ENCODE measurements at regions not wholly inside any gene's neighbourhood (a gene's known extent, or its start where the extent isn't known, plus 50 kb on each side); places are given as distances from the start of the nearest gene placed in this dataset.

DNA sequence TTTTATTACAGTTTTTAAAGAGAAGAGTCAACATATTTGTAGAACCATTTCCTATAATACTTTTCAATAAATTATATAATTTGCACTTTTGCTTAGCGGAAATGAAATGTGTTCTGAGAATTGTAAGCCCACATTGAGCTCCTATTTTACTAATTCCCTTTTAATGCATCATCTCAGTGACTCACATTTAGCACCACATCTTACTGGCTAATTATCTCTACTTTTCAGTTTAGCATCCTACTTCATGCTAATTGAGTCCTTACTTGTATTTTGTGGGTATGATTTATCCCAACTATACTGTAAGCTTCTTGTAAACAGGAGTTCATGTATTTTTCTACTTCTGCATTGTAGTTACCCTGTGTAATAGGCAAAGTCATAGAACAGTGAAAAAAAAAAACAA lies 67.5 kb downstream of the TMX1 start:
- DNase-seq, result no peak

DNA sequence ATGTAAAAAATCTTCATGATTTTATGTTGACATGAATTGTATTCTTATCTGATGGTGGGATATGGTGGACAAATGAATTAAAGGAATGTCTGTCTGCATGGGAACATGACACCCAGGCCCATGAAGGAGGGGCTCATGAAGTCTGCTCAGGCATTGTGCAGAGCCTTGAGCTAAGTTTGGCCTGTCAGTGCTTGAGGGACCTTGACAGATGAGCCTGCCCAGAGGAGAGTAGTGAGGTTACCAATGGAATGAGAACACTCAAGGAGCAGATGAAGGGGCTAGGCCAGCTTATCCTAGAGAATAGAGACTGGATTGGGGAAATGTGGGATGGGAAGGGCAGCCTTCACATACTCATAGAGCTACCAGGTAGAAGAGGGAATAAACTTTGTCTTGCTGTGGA lies 68.8 kb downstream of the TMX1 start:
- no peak for DNase-seq

DNA sequence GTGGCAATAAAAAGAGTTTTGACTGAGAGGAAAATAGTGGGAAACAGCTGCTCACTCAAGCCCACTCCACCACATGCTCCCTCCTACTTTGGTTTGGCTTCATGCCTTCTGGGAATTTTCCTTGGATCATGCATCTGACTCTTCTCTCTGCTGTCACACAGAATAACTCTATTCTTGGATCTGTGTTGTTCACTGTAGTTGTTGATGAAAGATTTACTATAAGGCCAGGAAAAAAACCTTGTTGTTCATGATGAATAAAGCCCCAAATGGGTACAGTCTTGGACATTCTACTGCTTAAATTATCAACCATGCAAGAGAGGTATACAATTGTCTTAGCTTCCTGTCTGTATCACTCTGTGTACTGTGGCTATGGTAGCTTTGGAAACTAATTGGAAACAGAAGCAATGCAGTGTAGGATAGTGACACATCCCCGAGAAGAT lies 70.5 kb downstream of the TMX1 start:
- DNase-seq, result no peak

DNA sequence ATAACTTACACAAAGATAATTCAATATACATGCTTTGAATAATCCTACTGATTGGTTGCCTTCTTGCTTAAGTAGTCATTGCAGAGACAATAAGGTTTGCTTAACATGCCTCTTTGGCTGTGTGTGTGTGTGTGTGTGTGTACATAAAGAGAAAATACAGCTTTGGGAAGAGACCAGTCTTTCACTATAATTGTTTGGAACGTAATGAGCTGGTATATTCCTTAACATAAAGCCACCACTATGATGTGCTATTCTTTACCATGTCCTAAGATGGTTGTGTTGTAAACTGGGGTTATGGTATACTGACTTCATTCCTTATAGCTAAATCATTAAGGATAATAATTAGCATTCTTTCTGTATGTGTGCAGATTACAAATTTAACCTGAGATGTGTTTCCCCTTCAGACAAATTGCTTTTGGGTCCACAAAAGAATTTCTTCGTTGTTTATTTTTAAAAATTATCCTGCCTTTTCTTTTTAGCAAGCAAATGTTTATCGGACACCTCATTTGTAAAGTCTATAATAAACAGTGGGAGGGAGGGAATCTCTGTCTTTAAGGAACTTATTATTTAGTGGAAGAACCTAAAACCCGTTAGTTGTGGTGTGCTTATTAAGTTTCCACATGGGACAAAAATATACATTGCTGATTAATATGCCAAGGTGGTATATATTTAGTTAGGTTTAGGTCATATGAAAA lies 74.4 kb downstream of the TMX1 start:
- no peak for DNase-seq

DNA sequence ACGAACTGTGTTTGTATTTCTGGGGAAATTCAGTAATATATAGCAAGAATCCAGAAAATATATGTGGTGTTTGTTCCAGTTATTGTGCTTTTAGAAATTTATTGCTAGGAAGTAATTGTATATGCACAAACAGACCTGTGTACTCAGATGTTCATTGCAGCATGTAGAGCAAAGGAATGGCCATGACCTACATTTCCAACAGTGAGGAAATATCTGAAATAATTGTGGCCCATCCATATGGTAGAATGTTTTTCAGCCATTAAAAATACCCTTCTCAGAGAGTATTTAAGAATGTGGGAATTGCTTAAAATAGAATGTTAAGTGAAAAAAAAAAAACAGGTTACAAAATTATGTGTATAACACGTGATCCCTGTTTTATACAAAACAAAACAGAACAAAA lies 77.3 kb downstream of the TMX1 start:
- no peak for DNase-seq

DNA sequence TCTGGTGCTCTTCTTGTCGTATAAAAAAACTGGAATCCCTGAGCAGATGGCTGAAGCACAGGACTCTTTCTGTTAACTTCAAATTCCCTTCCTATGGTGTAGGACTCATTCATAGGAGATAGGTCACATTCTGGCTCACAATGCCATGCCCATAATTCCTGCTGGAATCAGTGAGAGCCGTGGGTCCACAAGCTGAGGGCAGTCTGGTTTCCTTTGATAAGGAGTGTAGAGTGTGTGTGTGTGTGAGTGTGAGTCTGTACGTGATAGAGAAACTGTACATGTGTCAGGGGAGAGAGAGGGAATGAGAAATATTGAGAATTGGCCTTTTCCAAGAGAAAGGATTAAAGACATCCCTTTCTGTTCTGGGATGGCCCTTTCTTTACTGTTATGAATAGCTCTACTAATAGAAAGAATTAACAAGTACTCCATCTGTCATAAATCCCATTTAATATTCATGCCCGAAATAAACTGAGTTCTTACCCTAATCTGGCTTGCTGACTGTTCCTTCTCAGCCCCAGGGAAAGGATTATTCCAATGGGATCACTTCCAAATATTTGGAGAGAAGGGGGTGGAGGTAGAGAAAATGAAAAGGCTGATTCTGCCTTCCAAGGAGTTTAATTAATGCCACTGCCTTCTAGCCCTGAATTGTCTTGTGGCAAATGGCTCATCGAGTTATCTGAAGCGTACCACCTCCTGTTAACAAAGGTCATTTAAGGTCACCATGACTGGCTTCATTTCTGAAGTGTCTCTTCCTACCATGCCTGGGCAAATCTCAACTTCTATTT lies 79.0 kb downstream of the TMX1 start:
- no peak for DNase-seq

DNA sequence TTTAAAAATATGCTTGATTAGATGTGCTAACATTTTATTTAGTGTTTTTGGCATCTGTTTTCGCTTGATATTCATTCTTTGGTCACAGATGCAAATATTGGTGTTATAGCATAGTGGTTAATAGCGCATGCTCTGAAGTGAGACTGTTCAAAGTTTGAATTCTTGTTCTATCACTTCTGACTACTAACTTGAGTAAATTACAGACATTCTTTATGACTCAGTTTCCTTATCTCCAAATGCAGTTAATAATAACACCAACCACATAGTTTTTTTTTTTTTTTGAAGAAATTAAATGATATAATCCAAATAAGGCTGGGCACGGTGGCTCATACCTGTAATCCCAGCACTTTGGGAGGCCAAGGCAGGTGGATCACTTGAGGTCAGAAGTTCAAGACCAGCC lies 81.0 kb downstream of the TMX1 start:
- DNase-seq, result no peak

DNA sequence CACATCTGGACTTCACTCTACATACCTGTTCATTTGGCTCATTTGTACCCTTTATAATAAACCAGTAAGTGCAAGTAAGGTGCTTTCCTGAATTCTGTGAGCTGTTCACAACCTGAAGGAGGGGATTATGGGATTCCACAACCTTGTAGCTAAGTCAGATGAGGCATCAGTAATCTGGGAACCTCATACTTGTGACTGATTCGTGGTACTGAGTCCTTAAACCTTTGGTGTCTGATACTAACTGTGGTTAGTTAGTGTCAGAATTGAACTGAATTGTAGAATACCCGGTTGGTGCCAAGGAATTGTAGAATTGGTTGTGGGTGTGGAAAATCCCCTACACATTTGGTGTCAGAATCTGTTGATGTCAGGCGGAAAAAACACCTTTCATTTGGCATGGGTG lies 83.4 kb downstream of the TMX1 start:
- DNase-seq, result no peak

DNA sequence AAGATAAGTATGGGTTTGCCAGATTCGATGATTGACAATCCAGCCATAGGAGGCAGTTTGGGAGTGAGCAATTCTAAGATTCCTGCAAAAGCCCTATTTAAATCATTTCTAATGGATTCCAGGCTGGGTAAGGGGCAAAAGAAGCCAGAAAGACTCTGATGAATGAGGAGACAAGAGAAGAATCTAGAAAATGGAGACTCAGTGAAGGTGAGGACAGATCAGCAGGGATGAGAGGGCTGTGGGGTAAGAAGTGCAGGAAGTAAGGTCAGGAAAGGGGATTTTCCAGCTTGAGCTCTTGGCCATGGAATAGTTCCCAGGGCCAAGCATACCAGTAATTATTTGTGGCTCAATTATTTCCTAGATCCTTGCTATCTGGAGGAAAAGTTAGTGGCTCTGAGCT lies 87.3 kb downstream of the TMX1 start:
- DNase-seq, result no peak

DNA sequence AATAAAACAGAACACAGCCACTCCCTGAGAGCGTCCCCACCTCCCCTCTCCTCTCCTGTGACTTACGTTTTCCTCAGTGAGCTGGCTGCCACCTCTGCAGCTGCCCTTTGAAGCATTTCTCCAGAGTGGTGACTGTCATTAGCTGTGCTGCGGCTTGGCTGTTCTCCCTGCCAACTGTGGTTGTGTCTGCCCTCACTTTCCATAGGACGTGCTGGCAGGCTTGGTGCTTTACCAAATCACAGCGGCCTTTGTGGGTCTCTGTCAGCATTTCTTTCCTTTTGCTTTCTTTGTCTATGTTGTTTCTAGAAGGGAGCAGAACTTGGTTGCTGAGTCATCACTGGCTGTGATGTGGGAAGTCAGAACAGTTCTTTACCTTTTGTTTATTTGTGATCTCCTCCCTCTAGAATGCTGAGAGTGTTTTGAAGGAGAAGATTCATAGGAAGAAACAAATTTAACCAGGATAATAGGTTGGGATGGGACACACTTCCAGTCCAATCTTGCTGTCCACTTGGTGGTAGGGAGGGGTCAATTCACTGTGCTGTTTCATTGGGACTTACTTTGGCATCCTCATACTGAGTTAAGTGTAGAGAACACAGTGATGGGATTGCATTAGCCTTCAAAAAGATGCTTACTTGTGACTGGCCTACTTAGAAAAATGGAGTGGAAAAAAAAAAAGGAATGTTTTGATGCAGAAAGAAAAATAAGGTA lies 88.2 kb downstream of the TMX1 start:
- no peak for DNase-seq

DNA sequence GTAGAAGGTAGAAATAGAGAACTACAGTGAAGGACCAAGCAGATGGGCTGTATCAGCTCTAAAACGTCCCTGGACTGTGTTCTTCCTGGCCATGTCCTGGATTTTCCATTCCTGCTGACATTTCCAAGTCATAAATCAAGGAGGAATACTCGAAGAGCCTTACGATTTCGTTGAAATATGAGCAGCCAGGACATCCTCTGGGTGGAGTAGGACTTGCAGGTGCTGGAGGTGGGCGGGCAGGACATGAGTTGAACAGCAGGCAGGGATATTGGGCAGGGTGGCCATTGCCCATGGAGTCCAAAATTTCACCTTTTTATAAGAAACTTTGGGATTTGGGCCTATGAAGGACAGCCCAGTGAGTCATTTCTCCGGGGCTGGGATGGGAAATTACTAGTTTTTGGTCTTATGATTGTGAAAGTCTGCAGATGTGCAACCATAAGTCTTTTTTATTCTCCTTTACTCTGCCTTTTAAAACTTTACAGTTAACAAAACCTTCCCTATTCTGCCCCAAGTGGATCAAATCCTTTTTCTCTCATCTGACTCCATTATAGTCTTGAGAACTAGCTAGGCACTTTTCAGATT lies 88.8 kb downstream of the TMX1 start:
- DNase-seq, result no peak

DNA sequence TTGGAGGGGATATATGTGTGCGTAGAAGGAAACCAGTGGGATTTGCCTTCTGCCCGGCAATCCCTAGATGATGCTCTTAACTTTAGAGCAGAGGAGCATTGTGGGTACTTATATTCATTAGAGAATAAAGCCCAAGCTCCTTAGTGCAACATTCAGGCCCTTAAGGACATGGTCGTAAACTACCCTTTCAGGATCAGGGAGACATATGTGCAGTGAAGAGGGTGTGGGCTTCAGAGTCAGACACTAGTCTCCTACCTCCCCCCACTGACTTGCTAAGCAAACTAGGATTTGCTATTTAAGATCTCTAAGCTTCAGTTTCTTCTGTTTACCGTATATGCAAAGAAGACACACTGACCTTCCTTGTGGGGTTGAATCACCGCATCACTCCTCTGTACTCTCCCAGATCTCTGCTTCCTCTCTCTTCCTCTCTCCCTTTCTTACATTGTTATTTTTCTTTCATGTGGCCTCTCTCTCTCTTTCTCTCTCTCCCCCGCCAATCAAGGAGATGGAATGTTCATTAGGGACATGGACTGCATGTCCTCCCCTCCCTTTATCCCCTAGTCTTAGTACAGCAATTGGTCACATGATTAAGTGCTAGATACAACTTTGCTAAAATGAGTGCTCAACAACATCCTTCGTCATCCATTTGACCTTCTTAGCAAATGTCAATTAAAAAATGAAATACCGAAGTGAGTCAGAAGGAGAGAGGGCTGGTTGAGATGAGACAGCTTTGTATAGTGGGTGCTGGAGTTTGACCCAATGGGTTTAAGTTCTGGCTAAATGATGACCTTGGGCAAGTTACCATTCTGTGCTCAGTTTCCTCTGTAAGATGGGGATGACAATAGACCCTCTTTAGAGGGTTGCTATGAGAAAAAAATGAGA lies 91.7 kb downstream of the TMX1 start:
- no peak for DNase-seq

DNA sequence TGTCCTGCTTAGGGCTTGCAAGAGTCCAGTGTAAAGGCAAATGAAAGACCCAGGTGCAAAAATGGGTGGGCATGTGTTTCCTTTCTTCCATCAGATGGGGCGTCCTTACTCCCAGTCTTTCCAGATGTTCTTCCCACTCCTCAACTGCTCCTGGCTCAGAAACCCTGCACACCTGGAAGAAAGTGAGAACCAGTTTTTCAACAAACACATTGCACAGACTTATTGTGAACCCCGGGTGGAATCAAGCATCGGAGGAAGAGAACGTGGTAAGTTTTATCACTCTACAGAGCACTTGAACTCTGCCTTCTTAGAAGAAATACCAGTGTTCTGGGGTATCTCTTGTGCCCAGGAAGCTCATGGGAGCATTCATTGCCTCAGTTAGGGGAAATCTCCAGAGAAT lies 93.3 kb downstream of the TMX1 start:
- no peak for DNase-seq

DNA sequence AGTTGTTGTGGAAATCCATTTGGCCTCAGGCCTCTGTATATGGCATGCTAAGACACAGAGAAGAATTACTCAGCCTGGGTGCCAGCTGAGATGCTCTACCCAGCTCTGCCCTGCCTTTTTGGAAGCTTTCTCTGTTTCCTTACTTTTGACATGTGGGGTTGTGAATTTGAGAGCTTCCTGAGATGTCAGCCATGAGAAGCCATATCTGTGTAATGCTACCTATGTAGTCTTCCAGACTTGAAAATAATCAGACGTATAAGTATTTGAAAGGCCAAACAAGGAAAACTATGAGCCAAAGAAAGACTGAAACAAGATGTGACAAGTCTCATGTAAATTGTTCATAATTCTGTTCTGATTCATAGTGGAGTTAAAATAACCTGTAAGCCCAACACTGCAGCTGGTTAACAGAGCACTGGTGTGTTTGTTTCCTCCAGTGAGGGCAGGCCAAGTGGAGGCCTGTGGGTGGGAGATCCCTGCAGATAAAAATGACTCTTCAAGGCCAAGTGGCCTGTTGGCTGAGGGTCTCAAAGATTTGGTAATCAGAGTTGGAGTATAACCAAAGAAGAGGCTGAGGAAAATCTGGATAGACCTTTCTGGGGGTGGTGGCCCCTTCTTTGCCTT lies 94.0 kb downstream of the TMX1 start:
- no peak for DNase-seq

DNA sequence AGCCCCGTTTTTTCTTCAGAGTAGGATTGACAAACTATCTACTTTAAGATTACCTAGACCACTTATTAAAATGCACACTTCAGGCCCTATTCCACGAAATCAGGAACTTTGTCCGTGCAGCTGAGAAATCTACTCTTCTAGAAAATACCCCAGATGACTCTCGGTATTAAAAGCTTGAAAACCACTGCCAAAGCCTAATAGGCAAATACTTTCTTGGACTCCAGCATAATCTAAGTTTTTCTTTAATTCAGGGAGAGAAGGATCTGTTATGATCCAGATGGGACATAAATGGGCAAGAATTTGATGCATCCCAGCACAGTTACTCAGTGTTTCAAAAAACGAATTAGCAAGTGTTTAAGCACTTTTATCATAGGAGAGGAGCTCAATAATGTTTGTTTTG lies 94.5 kb downstream of the TMX1 start:
- DNase-seq, result no peak

DNA sequence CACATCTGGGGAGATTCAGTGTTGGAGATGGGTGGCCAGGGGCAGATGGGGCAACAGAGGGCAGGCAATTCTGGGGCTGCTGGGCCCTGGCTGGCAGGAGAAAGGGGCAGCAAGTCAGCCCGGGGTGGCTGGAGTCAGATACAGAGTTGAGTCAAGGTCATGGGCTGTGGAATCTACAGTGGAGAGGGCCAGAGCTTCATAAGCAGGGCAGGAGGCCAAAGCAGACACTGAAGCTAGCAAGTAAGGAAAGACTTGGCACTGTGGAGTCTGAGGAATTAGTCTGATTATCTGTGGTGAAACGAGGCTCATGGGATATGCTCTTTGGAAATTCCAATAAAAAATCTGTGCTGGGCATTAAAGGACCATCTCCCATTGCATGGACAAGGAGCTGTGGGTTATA lies 95.5 kb downstream of the TMX1 start:
- no peak for DNase-seq

DNA sequence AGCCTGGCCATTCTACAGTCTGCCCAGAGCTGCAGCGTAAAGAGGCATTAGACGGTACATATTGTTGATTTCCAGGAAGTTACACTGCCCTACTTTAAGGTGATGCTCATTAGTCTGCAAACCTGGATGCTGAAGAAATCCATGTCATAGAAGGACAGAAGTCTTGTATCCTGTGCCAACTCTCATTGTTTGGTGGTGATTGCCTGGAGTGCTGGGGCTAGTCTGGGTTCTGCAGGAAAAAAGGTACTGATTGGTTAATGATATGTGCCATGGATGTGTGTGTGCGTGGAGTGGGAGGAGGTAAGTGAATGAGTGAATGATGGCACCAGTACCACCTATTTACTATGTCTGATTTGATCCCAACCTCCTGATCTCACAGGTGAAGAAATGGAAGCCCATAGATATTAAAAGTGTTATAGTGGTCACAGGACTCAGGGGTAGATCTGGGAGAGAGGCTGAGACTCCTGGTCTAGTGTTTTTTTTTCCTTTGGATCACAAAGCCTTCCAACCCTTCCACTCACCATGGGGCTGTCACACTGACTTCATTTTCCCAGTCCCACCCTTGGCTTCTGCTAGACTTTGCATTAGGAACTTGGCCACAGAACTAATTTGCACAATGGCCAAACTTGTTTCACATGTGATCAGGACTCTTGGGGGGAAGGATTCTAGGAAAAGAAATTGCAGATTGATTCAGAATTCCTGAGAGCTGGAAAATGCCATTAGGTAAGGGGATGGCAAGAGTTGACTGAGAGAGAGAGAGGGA lies 96.1 kb downstream of the TMX1 start:
- DNase-seq, result no peak

DNA sequence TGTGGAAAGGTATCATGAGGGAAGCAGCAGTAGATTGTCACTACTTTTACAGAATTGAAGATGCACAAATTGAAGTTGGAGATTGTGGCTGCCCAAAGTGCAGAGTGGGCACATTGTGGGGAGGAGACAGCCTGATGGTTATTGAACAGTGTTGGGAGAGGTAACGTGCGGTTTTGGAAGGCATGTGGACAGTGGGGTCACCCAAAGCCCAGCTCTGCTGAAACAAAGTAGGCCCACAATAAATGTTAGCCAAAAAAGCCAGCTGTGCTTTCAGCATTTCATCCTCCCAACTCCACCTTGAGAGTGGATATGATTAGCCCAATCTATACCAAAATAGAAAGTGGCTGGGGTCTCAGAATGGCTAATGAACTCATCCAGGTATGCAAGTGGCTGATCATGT lies 96.7 kb downstream of the TMX1 start:
- no peak for DNase-seq

DNA sequence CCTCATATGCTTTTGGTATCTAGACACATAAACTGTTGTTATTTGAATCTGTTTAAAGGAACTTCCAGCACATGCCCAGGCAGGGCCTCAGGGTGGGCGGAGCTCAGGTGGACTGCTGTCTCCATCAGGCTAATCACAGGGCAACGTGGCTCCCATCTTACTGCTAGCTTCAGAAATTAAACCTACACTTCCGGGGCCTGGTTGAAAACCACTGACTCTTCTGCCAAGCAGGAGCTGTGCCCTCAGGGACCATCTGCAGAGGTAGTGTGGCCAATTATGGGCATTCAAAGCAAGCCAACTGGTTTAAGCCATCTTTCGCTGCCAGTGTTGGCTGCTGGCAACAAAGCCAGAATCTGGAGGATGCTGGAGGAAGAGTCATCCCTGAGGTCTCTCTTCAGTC lies 97.5 kb downstream of the TMX1 start:
- DNase-seq, result no peak

DNA sequence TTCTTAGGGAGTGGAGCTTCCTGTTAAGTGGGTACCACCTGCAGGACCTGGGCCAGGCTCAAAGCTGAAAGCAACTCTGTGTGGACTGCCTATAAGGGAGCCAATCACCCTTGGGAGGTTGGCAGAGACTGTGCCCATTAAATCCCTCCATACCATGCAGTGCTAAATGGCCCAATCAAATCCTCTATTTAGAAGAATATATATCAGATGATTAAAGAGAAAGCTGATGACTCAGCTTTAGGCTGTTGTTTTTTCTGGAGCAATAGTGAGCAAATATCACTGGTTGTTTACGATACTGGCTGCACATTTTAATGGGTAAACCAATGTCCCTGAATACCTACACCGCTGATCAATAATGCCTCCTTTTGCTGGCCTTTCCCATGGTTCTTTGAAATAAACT lies 101.3 kb downstream of the TMX1 start:
- DNase-seq, result no peak

DNA sequence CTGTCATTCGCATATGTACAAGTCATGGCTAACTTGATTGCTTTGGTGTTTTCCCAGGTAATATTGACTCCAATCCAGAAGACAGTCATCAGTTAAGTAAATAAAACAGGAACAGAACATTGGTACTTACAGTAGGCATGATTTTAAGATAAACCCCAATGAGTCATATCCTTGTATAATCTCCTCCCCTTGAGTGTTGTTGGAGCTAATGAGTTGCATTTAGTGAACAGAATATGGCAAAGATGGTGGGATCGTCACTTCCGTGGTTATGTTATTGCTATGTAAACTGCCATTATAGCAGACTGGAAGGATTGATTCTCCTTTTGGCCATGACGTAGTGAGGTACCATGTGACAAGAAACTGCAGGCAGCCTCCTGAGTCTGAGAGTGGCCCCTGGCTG lies 102.2 kb downstream of the TMX1 start:
- no peak for DNase-seq

All from T1000 (cell line).